ENCODE measurements at regions not wholly inside any gene's neighbourhood (a gene's known extent, or its start where the extent isn't known, plus 50 kb on each side); places are given as distances from the start of the nearest gene placed in this dataset.

DNA sequence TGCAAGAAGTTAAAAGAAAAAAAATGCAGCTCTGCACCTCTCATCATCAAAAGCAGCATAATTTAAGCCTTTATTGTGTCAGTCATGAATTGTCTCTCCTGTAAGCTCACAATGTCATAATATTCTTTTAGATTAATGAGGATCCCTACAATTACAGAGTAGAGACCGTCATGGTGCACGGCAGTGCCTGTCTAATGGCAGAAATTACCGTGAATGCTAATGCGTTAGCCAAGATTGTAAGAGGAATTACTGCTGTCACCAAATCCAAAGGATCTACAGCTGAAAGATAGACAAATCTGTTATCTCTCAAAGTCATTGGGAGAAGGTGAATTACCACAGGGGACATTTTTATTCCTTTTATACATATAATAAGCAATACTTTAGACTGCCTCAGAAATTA, 631.6 kb upstream of the NRSN1 start:
- Histone ChIP-seq H3K27me3 (no peaks in the 10 kb centered on the region), H3K36me3 (replicated peaks in 1 of 2) (no peaks in the 10 kb centered on the region), H3K9me3 (replicated peaks in 1 of 3) (no peaks in the 10 kb centered on the region), H3K4me3 (no peak overlapping the region), H3K27ac (no peak overlapping the region), H3K4me1 (replicated peaks in 1 of 2) (no peaks in the 10 kb centered on the region)
- WGBS, 4 donors = 81 to 88% (median 83%) methylated on average over 4 of the region's 4 CpGs
- no peak for DNase-seq
- intact Hi-C loops (cut with DNase I) = no loop called here
- TF ChIP-seq CTCF (IDR thresholded peaks at IDR 0.05) = no peak
- TF ChIP-seq POLR2A (IDR thresholded peaks at IDR 0.05) = no peak

- Histone ChIP-seq H3K36me3 (replicated peaks in 1 of 2) (no peaks in the 10 kb centered on the region), H3K27ac (no peak overlapping the region), H3K27me3 (no peaks in the 10 kb centered on the region), H3K9me3 (replicated peaks in 1 of 3) (no peaks in the 10 kb centered on the region), H3K4me1 (replicated peaks in 1 of 2) (no peaks in the 10 kb centered on the region), H3K4me3 (no peak overlapping the region)
- no peak for DNase-seq
- intact Hi-C loops (cut with DNase I) = no loop called here
- TF ChIP-seq POLR2A (IDR thresholded peaks at IDR 0.05) (no peak), CTCF (IDR thresholded peaks at IDR 0.05) (no peak)
- WGBS, 4 donors = 36 to 53% (median 51%) methylated on average over 4 of the region's 4 CpGs
Measured at GRCh38 chr6:23498013-23498412, 628.0 kb upstream of the NRSN1 start.

DNA sequence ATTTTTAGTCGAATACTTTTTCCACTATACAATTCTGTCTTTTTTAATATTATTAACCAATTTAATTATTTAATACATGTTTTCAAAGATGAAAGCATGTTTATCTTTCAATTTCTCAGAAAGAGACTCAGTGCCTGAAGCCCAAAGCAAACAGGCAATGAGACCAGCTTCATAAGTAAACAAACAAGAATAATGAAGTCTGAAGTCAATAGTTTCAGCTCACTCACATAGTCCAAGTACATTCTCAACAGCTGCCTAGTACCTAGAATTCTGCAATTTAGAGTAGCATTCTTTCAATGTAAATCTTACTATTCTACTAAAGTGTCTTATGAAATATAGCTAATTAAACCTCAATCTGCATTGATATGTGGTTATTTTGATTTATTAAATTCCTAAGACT, 626.5 kb upstream of the NRSN1 start:
- no peak for DNase-seq
- WGBS, 4 donors = 73 to 91% (median 81%) methylated on average over 1 of the region's 1 CpG
- no peak for TF ChIP-seq POLR2A (IDR thresholded peaks at IDR 0.05)
- TF ChIP-seq CTCF (IDR thresholded peaks at IDR 0.05) = no peak
- intact Hi-C loops (cut with DNase I) = no loop called here
- Histone ChIP-seq H3K9me3 (replicated peaks in 1 of 3) (no peaks in the 10 kb centered on the region), H3K27ac (no peak overlapping the region), H3K4me3 (no peak overlapping the region), H3K27me3 (no peaks in the 10 kb centered on the region), H3K36me3 (replicated peaks in 1 of 2) (no peaks in the 10 kb centered on the region), H3K4me1 (replicated peaks in 1 of 2) (no peaks in the 10 kb centered on the region)

DNA sequence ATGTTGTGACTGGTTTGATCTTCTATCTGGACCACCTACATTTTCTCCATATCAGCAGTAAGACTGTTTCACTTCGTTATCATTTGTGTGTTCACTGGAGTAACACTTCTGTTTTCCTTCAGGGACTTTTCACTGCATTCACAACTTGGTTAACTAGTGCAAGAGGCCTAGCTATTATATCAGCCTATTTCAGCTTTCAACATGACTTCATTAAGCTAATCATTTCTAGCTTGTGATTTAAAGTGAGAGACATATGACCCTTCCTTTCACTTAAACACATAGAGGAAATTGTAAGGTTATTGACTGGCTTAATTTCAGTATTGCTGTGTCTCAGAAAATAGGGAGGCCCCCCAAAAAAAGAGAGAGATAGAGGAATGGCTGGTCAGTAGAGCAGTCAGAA, 622.8 kb upstream of the NRSN1 start:
- 53 to 76% (median 65%) methylated on average over 1 of the region's 1 CpG for WGBS, 4 donors
- intact Hi-C loops (cut with DNase I) = no loop called here
- H3K9me3 ChIP-seq (replicated peaks in 1 of 3) = no peaks in the 10 kb centered on the region
- TF ChIP-seq CTCF (IDR thresholded peaks at IDR 0.05) (no peak), POLR2A (IDR thresholded peaks at IDR 0.05) (no peak)
- no peak overlapping the region for H3K4me3 ChIP-seq
- no peaks in the 10 kb centered on the region for H3K36me3 ChIP-seq (replicated peaks in 1 of 2)
- H3K27me3 ChIP-seq = no peaks in the 10 kb centered on the region
- no peaks in the 10 kb centered on the region for H3K4me1 ChIP-seq (replicated peaks in 1 of 2)
- DNase-seq = no peak
- H3K27ac ChIP-seq = no peak overlapping the region
